Peyer's patch (tissue), 4 donors: ENCODE measurements at regions not wholly inside any gene's neighbourhood (a gene's known extent, or its start where the extent isn't known, plus 50 kb on each side); places are given as distances from the start of the nearest gene placed in this dataset.
"Not testable (repeated sequence)": the region's sequence is repeated elsewhere in the genome, so short reads cannot be mapped to it uniquely, and the experiment has no call there.

Source experiments
- DNase-seq, 3 donors: peaks; one replicate each; pipeline ENCODE4 v3.0.0-alpha.2; 2017 to 2019
- H3K27ac ChIP-seq, 4 donors: fragments of 200-600 bp; sonication (generic); one replicate each; pipeline ENCODE4 v1.5.1; 2016 to 2019
- H3K27me3 ChIP-seq, 2 donors: fragments of 200-600 bp; sonication (generic); one replicate each; pipeline ENCODE4 v1.5.1; 2019
- H3K36me3 ChIP-seq, 3 donors: fragments of 200-600 bp; sonication (generic); one replicate each; pipeline ENCODE4 v1.5.1; 2016 to 2019
- H3K4me1 ChIP-seq, 4 donors: fragments of 200-600 bp; sonication (generic); one replicate each; pipeline ENCODE4 v1.5.1; 2016 to 2019
- H3K4me3 ChIP-seq, 4 donors: fragments of 200-600 bp; sonication (generic); 1 replicate in 3 of 4; 2 replicates in 1 of 4; pipeline ENCODE4 v1.5.1; 2016 to 2019; ENCODE audit warnings: mild to moderate bottlenecking in 1 of 4
- H3K9me3 ChIP-seq, 4 donors: fragments of 200-600 bp; sonication (generic); one replicate each; pipeline ENCODE4 v1.5.1; 2016 to 2019; ENCODE audit warnings: mild to moderate bottlenecking in 1 of 4
- CTCF ChIP-seq, 6 experiments: fragments of 450-650 bp in 4 of 6; fragments of 200-600 bp in 2 of 6; sonication (generic) in 1 of 6; IDR thresholded peaks; one replicate each; pipeline ENCODE4 v1.5.1; 2017 to 2019; ENCODE audit warnings: antibody characterized with exemption in 6 of 6, mild to moderate bottlenecking in 3 of 6, moderate library complexity in 1 of 6
- POLR2A ChIP-seq, 2 donors: fragments of 450-650 bp; IDR thresholded peaks; one replicate each; pipeline ENCODE4 v1.5.1; 2017; ENCODE audit warnings: antibody characterized with exemption in 2 of 2, mild to moderate bottlenecking in 2 of 2, moderate library complexity in 2 of 2

GRCh38 chr7:89826557-89826956 lies 327.7 kb upstream of the STEAP1 start:
- H3K4me3 ChIP-seq: no peak overlapping the region
- no peaks in the 10 kb centered on the region for H3K36me3 ChIP-seq
- H3K9me3 ChIP-seq: no peaks in the 10 kb centered on the region
- H3K4me1 ChIP-seq: no peaks in the 10 kb centered on the region
- DNase-seq: no peak
- no peaks in the 10 kb centered on the region for H3K27me3 ChIP-seq
- TF ChIP-seq CTCF (IDR thresholded peaks at IDR 0.05): no peak
- TF ChIP-seq POLR2A (IDR thresholded peaks at IDR 0.05): no peak
- H3K27ac ChIP-seq: no peak overlapping the region

- Histone ChIP-seq H3K4me3 (no peak overlapping the region), H3K9me3 (peaks cover 0 to 1% (median 0%) of the 10 kb centered on the region in 4 donors), H3K4me1 (no peaks in the 10 kb centered on the region), H3K27ac (no peak overlapping the region), H3K27me3 (no peaks in the 10 kb centered on the region), H3K36me3 (no peaks in the 10 kb centered on the region)
- no peak for TF ChIP-seq POLR2A (IDR thresholded peaks at IDR 0.05)
- no peak for TF ChIP-seq CTCF (IDR thresholded peaks at IDR 0.05)
- no peak for DNase-seq
Measured at GRCh38 chr7:89837515-89837914, 316.8 kb upstream of the STEAP1 start.

- TF ChIP-seq CTCF (IDR thresholded peaks at IDR 0.05) (no peak), POLR2A (IDR thresholded peaks at IDR 0.05) (no peak)
- no peak overlapping the region for H3K4me3 ChIP-seq
- no peak overlapping the region for H3K27ac ChIP-seq
- no peaks in the 10 kb centered on the region for H3K36me3 ChIP-seq
- DNase-seq: no peak
- H3K4me1 ChIP-seq: no peaks in the 10 kb centered on the region
- H3K9me3 ChIP-seq: peaks cover 0 to 4% (median 0%) of the 10 kb centered on the region in 4 donors
- no peaks in the 10 kb centered on the region for H3K27me3 ChIP-seq
Measured at GRCh38 chr7:89839329-89839728, 314.9 kb upstream of the STEAP1 start.

GRCh38 chr7:89845952-89846351 lies 308.3 kb upstream of the STEAP1 start:
- no peaks in the 10 kb centered on the region for H3K27me3 ChIP-seq
- TF ChIP-seq CTCF (IDR thresholded peaks at IDR 0.05) (no peak), POLR2A (IDR thresholded peaks at IDR 0.05) (no peak)
- peaks cover 0 to 4% (median 0%) of the 10 kb centered on the region in 4 donors for H3K9me3 ChIP-seq

GRCh38 chr7:89849052-89849451 lies 305.2 kb upstream of the STEAP1 start:
- TF ChIP-seq POLR2A (IDR thresholded peaks at IDR 0.05) (no peak), CTCF (IDR thresholded peaks at IDR 0.05) (no peak)
- no peak overlapping the region for H3K4me3 ChIP-seq
- H3K27me3 ChIP-seq: no peaks in the 10 kb centered on the region
- no peak overlapping the region for H3K27ac ChIP-seq
- no peak for DNase-seq
- H3K9me3 ChIP-seq: no peaks in the 10 kb centered on the region
- no peaks in the 10 kb centered on the region for H3K4me1 ChIP-seq
- H3K36me3 ChIP-seq: no peaks in the 10 kb centered on the region

More at GRCh38 chr7:89845952-89846351, 308.3 kb upstream of the STEAP1 start:
- H3K36me3 ChIP-seq: no peaks in the 10 kb centered on the region
- no peak overlapping the region for H3K27ac ChIP-seq
- H3K4me3 ChIP-seq: no peak overlapping the region
- H3K4me1 ChIP-seq: no peaks in the 10 kb centered on the region
- DNase-seq: no peak

GRCh38 chr7:89857053-89857452 lies 297.2 kb upstream of the STEAP1 start:
- H3K27ac ChIP-seq: not testable (repeated sequence)

More at GRCh38 chr7:89857053-89857452, 297.2 kb upstream of the STEAP1 start:
- not testable (repeated sequence) for DNase-seq, H3K4me1 ChIP-seq, H3K9me3 ChIP-seq, H3K4me3 ChIP-seq, H3K36me3 ChIP-seq, H3K27me3 ChIP-seq
